AML-193 (cell line): ENCODE measurements at regions not wholly inside any gene's neighbourhood (a gene's known extent, or its start where the extent isn't known, plus 50 kb on each side); places are given as distances from the start of the nearest gene placed in this dataset.
A peak's percentile ranks its signal among the peaks of the same experiment; 100 is the strongest.

Source experiments
- DNase-seq, 2 experiments: peaks; one replicate each; lab custom pipeline; 2025; lab: John Stamatoyannopoulos, UW

DNA sequence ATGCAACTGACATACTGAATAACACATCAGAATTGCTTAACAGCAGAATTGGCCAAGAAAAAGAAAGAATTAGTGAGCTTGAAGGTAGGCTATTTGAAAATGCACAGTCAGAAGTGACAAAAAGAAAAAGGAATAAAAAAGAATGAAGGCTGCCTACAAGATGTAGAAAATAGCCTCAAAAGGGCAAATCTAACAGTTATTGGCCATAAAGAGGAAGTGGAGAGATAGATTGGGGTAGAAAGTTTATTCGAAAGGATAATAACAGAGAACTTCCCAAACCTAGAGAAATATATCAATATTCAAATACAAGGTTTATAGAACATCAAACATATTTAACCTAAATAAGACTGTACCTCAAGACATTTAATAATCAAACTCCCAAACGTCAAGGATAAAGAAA lies 67.5 kb downstream of the ATP6V1G3 start:
- DNase-seq: no peak

DNA sequence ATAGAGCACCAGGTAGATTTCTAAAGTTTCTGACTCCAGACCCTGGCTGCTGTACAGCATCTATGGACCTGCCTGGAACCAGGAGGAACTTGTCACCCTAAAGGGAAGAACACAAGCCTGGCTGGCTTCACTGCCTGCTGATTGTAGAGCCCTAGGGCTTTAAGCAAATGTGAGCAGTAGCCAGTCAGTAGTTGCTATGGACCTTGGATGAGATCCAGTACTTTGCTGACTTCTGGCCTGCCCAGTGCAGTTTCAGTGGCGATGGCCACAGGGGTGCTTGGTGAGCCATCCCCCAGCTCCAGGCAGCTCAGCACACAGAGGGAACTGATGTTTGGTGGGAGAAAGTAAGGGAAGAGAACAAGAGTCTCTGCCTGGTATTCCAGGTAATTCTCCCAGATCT lies 68.4 kb downstream of the ATP6V1G3 start:
- DNase-seq: no peak

DNA sequence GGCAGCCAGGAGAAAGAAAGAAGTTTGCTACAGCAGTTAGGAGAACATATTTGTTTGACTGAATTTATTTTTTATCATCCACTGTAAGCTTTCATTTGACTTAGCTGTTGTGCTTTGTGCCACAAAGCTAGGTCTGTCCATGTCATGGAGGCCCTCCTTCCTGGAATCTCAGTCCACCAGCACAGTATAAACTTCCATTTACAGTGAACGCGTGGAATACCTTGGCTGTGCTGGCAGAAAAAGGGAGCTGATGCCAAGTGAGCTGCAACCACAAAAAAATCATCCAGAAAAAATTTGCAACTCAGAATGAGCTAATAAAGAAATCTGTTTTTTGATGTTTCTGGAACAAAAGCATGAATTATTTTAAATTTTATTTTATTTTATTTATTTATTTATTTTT lies 72.6 kb downstream of the ATP6V1G3 start:
- no peak for DNase-seq

DNA sequence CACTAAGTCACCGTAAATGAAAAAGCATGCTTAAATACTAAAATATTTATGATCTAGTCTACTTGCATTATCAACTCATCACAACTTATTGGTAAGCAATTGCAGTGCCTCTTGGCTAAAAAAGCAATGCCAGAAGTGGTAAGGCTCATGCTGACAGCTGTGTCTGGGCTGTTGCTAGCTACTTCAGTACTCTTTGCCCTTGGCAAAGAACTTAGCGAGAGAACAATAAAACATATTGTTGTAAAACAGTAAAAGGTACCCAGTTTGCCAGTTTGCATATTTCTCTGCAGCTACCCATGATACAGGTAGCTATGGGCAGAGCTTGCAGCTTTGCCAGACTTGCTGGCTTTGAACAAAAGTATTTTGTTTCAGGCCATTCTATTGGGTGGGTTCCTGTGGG lies 73.1 kb downstream of the ATP6V1G3 start:
- DNase-seq: no peak

DNA sequence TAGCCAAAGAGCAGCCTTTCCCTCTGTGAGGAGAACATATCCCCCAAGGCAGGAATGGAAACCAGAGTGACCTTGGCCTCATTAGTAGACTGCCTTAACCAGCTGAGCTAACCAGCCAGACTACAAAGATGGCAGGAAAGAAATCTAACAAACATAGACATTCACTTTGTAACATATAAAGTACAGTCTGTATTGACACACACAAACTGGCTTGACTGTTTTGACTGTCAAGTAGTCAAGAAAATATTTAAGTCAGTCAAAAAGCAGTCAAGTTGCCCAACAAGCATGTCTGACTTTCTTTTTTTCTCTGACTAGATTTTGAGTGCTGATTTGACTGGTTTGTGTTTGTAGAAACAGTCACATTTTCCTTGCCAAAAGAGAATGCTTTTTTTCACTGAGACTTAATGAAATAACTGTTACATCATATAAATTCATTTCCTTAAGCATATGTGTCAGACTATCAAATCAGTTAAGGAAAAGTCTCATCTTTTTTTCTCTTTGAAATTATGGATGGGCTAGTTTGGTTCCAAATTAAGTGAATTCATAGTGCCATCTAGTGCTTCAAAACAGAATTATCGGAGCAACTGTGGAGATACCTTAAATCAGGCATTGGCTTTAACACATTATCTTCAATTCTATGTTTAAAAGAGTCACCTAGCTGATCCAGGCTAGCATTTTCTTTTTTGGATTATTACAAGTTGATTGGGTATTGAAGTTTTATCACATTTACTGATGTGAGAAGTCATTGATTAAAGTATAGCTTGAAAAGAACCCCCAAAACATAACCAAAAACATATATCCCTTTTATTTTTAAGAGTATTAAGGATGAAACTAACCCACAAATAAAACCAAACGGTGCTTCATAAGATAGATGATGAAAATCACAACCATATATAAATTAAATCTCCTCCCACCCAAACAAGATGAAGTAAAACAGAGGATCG lies 75.0 kb downstream of the ATP6V1G3 start:
- DNase-seq: peak; percentile 36 to 46

DNA sequence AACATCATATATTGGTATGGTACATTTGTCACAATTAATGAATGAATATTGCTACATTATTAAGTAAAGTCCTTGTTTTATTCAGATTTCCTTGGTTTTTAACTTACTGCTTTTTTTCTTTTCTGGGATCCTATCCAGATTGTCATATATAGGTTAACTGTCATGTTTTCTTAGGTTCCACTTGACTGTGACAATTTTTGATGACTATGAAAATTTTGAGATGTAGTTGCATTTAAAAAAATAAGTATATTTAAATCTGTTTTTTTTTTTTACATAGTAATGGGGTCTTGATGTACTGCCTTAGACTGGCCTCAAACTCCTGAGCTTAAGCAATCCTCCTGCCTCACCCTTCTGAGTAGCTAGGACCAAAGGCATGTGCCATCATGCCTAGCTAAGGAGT lies 76.8 kb downstream of the ATP6V1G3 start:
- DNase-seq: no peak

DNA sequence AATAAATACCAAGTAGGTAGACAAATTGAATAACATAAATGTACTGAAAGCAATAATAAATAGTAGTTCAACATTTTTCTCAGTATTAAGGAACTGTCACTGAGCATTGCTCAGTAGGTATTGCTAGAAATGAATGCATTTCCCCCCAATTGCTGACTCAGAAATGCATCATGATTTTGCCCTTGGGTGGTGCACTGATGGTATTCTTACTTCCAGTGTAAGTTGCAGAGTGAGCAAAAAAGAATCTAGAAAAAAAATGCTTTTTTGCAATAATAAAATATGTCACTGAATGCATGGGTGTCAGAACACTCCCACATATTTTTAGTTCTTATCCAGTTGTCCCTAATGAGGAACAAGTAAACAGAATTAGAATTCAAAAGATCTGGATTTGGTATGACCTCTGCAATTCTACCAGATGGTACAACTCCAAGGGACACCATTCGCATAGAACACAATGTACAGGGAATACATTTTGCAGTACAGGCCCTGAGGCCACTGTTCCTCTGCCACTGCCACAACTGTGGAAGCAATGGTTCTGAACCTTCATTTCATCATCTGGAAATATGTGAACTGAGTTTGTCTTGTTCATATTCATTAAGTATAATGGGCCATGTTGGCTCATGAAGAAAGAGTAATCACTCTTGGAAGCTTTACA lies 78.0 kb downstream of the ATP6V1G3 start:
- DNase-seq: no peak

DNA sequence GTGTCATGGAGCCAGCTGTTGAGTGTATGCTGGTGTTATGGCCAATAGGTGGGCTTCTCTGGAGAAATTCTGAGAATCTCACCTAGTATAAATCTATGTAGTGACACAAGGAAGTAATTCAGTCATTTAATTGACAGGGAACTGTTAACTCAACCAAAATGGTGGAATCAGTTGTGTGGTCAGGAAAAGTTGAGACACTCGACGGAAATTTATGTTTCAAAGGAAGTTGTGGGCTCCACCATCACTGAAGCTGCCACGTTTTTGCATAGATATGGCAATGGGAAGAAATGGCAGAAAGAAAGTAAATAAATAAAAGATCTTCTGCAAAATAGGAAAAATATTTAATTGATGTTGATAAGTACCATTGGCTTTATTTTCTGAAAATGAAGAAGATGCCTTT lies 84.5 kb downstream of the ATP6V1G3 start:
- DNase-seq: no peak

DNA sequence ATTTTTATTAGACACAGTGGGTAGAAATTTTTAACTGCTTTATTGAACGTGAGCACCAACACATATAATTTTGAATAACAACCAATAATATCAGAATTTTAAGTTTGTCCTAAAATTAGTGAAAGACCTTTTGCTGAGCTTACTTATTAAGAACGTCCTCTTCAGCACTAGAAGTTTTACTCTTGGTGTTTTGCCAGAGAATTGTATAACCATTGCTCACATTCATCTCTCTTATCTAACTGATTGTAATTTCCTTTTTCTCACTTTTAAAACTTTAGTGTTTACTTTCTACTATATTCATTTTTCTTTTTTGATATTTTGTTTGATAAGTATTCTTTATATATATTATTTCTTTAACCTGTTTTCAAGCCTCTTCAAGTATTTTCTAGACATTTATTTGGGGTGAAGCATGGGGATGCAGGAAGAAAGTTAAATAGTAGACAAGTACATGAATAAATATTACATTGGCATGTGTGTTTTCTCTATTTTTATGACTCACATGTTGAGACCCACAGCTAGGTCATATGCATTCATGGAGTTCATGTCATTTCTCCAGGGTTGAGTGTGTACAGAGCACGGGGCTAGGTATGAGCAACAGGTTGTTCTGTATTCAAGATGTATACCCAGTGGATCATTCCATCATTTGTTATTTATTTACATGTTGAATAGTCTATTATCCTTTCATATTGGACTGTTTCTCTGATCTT lies 90.6 kb downstream of the ATP6V1G3 start:
- no peak for DNase-seq

DNA sequence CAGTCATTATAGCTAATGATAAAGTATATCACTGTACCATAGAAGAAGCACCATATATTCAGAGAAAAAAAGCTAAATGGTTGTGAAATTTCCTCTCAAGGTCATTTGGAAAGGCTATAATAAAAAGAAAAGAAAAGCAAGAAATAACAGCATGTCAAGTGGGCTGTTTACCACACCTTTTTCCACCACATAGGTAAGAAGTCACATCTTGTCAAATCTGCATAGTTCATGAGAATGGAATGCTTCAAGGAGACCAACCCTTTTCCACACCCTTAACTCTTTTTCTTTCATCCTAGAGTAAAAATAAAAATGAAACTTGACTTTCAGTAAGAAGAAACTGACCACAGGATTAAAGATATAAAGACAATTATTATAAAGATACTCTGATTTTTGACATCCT lies 91.2 kb downstream of the ATP6V1G3 start:
- no peak for DNase-seq

DNA sequence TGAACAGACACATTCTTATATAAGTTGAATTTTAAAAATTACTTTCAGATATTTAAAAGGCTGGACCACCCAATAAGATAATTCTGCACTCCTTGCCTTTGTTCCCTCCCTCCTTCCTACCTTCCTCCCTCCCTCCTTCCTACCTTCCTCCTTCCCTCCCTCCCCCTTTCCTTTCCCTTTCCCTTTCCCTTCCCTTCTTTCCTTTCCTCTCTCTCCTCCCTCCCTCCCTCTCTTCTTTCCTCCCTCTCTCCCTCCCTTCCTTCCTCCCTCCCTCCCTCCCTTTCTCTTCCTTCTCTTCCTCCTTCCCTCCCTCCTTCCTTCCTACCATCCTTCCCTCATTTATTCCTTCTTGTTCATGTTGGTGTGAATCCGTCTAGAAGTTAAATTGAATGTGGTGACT lies 93.0 kb downstream of the ATP6V1G3 start:
- no peak for DNase-seq

DNA sequence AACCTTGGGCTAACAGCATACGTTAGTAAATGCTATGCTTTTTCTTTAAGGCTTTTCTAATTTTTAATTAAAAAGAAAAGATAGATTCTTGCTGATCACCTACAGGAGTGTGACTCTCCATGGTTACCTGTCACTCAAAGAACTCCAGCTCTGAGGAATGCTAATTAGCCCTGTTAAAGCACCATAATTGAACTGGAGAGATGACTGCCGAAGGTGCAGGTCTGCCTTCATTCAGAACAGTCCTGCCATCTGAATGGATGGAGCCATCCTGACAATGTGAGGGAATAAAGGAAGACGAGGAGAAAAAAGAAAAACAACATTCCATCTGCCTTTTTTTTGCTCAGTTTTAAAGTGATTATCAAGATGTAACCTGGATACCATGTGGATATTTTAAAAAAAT lies 94.6 kb downstream of the ATP6V1G3 start:
- DNase-seq: no peak

DNA sequence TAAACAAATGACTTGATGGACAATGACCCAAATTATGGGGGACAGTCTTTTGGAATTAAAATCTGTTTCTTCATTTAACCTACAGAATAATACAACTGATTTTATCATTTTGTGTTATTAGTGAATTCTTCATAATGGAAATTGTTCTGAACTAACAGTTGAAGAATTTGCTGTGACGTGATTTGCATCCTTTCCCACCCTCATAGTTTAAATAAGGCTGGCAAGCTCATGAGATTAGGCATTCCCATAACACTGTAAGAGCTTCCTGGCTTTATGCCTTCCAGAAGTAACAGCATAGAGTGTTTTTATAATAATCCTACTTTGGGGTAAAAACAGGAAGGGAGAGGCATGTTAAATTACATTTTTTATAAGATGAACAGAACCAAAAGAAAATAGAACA lies 95.7 kb downstream of the ATP6V1G3 start:
- DNase-seq: no peak

DNA sequence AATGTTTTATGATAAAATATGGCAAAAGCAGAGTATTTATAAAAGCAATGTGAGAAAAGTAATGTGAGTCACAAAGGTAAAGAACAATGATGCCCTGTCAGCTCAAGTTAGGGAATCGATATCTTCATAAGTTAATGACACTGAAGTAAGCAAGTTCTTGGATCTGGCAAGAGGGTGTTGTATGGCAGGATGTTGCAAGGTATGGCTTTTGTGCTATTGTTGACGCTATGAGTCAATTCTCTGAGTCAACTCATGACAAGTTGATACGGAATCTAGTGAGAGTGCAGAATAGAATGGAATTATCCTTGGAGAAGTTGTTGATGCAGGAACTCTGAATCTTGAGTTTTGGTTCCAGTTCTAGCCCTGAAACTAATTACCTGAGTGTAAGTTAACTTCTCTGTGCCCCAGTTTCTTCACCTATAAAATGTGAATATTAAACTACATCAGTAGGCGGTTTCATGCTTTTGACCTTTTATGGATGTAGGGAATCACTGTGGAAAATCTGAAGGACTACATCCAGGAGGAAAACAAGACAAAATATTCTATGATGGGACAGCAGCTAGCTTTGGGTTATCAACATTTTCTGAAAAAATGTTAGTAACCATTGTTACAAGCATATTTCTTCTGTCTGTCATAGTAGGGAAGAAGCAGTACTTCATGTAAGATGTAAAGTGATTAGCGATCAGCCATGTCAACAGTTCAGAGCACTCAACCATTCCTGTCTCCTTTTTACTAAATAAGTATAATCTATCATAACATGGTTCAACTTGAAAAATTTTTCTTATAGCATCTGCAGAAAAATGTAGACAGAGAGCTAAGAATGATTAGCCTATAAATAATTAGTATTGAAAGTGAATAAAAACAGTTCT lies 96.9 kb downstream of the ATP6V1G3 start:
- DNase-seq: no peak

DNA sequence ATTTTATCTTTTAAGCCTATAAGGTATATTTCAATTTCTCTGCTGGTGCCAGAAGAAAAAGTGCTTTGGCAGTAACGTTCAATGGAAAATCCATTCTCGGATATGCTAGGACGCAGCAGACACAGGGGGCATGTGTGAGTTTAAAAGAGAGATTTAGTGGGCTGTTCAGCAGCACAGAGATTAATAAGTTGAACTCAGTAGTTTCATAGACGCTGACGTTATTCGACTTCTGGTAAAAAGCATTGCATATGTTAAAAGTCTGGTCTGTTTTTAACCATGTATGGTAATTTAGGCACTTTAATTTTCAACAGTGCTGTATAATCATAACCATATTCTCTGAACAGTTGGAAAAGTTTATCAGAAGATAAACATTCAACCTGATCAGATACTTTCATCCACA lies 99.6 kb downstream of the ATP6V1G3 start:
- no peak for DNase-seq

DNA sequence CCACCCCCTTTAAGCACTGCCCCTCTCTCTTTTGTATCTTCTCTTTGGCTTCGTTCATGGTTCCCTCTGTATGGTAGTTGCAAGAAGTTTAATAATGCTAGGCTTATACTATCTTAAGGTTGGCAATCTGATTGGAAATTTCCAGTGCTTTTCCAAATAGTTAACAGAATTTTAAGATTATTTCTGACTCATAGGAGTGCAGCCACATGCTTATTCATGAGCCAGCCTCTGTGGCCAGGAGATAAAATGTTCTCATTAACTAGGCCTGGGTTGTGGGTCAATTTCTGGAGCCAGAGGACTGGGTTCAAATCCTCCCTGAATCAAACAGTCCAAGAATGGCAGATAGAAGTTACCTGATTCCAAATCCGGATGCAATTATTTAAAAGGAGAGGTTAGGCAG lies 103.1 kb downstream of the ATP6V1G3 start:
- DNase-seq: no peak

DNA sequence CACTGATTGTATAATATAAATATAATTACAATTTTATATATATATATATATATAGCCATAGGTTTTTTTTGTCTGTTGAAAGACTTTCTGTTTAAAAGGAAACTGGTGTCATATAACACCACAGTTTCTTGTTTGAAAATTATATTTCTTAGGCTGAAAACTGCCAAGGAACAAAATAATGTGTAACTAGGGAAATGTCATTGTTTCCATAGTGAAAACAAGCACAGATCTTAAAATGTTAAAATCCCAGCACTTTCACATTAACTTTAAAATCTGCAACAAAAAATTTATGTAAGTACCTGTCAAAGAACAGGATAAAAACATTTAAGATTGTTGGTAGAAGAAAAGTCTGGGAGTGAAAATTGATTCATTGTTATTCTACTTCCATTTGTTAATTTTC lies 104.2 kb downstream of the ATP6V1G3 start:
- no peak for DNase-seq

DNA sequence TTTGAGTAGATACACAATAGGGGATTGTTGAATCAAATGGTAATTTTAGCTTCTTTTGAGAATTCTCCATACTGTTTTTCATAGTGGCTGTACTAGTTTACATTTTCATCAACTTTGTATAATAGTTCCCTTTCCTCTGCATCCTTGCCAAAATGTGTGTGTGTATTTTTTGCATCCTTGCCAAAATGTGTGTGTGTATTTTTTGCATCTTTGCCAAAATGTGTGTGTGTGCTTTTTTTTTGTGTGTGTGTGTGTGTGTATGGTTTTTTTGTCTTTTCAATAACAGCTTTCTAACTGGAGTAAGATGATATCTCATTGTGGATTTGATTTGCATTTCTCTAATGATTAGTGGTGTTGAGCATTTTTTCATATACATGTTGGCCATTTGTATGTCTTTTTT lies 105.4 kb downstream of the ATP6V1G3 start:
- no peak for DNase-seq

DNA sequence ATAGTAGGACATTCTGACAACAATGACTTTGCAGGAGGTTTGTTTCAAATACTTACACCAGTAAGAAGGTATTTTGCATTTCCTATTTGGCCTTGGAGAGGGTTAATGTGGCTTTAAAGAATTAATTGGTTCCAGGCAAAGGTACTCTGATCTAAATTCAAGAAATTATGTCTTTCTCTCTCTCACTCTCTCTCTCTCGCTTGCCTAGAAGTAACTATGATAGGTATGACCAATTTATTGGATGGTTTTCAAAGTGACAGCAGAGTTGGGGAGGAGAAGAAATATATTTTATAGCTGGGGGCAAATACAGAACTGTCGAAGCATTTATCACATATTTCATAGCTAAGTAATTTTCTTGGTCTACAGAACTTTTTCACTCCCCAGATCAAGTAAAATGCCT lies 116.0 kb downstream of the ATP6V1G3 start:
- DNase-seq: no peak

DNA sequence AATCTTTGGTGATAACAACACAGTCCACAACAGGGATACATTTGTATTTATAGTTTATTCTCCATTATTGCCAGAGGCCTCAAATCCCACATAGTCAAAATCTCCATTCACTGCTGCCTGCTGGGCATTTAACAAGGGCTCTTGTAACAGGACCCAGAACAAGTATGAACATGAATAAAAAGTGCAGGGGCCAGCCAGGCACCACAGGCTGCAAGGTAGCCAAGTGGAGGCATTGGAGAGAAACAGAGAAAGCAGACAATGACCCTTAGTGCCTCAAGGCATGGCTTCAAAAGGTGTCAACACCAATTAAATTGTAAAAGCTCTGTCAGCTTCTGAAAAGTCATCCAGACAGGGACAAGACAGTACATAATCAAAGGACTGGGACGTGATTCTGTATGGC lies 116.8 kb downstream of the ATP6V1G3 start:
- DNase-seq: no peak

DNA sequence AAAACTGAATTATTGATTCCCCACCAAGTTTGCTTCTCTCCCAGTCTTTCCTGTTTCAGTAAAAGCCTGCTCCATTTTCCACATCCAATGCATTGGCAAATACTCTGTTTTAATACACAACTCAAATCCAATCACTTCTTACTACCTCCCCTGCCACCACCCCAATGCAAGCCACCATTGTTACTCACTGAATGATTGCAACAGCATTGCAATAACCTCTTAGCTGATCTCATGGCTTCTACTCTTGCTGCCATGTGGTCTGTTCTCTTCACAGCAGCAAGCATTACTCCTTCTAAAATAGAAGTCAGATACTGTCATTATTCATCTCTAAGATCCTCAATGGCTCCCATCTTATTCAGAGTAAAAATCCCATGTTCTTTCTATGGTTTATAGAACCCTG lies 123.4 kb downstream of the ATP6V1G3 start:
- no peak for DNase-seq

DNA sequence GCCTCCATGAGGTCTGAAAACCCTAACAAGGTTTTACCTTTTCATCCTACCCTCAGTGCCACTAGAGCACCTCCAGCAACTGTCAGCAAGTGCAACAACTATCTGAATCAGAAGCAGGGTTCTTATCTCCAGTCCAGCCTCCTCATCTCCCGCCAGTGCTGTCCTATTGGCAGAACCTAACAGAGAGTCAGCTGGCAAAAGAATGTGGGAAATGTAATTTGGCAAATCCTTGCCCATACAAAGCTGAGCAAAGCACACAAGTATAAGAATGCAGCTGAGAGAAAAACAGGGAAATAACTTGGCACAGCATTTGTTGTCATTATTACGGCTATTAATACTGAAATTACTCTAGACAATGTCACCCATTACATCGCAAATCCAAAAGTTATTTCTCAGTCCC lies 124.2 kb downstream of the ATP6V1G3 start:
- DNase-seq: no peak
